HepG2 (cell line): ENCODE measurements at regions not wholly inside any gene's neighbourhood (a gene's known extent, or its start where the extent isn't known, plus 50 kb on each side); places are given as distances from the start of the nearest gene placed in this dataset.

Experiments
- ATAC-seq: fragments of 200-7000 bp; cut with Tn5 transposase; 3 replicates; pipeline ENCODE4 v1.9.1; 2020; ENCODE audit warnings: mild to moderate bottlenecking, moderate library complexity
- BruUV-seq: library from RNA; stranded (reverse); fragments of 400-500 nt; replicated peaks from 2 replicates; lab custom pipeline; 2021; lab: Mats Ljungman, UMichigan
- CTCF ChIA-PET: fragments of 300-600 bp; formaldehyde crosslinking; extraction: SDS; loops from one replicate; lab custom pipeline; 2021; ENCODE audit warnings: low total read pairs, inconsistent platforms, low intra/inter-chr PET ratio; lab: Yijun Ruan, JAX
- POLR2A ChIA-PET: fragments of 350-600 bp; sonication (Branson Sonifier 250); formaldehyde crosslinking; loops from one replicate; lab custom pipeline; 2020; ENCODE audit warnings: antibody characterized with exemption, inconsistent platforms; lab: Yijun Ruan, JAX
- DNase-seq: peaks from one replicate; pipeline ENCODE4 v3.0.0-alpha.2; 2015; ENCODE audit warnings: low spot score
- FAIRE-seq: peaks from 3 replicates; lab custom pipeline; 2011; peaks lifted over from hg19 to GRCh38; lab: Jason Lieb, UNC
- H2AFZ ChIP-seq: one replicate; pipeline ENCODE4 v1.6.1; 2011; ENCODE audit warnings: low read length, inconsistent platforms
- H3K27ac ChIP-seq: fragments of 300-600 bp; 3 replicates; pipeline ENCODE4 v1.8.0; 2011; ENCODE audit warnings: mixed run types, mild to moderate bottlenecking, mixed read lengths, low read length, inconsistent platforms; ENCODE audit not compliant: insufficient read depth; ENCODE audit errors: extremely low read length
- H3K27me3 ChIP-seq, 2 experiments: fragments of 200-600 bp in 1 of 2; 2 replicates in 1 of 2; 3 replicates in 1 of 2; pipeline versions ENCODE4 v1.6.0 to v1.8.0; 2011; ENCODE audit warnings: low read length in 2 of 2, mild to moderate bottlenecking in 2 of 2, moderate library complexity in 2 of 2, inconsistent platforms in 1 of 2; ENCODE audit not compliant: insufficient read depth in 2 of 2, control insufficient read depth in 1 of 2
- H3K36me3 ChIP-seq, 2 experiments: fragments of 200-600 bp in 1 of 2; replicated peaks in 1 of 2; 2 replicates in 1 of 2; 3 replicates in 1 of 2; pipeline versions ENCODE4 v1.5.1 to v1.8.0; 2011; ENCODE audit warnings: low read length in 2 of 2, inconsistent platforms in 1 of 2; ENCODE audit not compliant: insufficient read depth in 2 of 2, control insufficient read depth in 1 of 2
- H3K4me1 ChIP-seq: 2 replicates; pipeline ENCODE4 v1.5.1; 2012; ENCODE audit warnings: low read length, inconsistent platforms; ENCODE audit not compliant: insufficient read depth
- H3K4me2 ChIP-seq: 2 replicates; pipeline ENCODE4 v1.6.0; 2011; ENCODE audit warnings: low read depth, low read length, inconsistent platforms
- H3K4me3 ChIP-seq, 3 experiments: fragments of 200-600 bp in 1 of 3; sonication (generic), shearing (Covaris generic) in 1 of 3; replicated peaks in 1 of 3; 2 replicates each; pipeline ENCODE4 v1.5.1; 2011 to 2016; ENCODE audit warnings: low read length in 3 of 3, inconsistent platforms in 2 of 3, low read depth in 2 of 3, mild to moderate bottlenecking in 2 of 3, control low read depth in 1 of 3, mixed read lengths in 1 of 3; ENCODE audit not compliant: insufficient read depth in 1 of 3
- H3K79me2 ChIP-seq: one replicate; pipeline ENCODE4 v1.6.1; 2011; ENCODE audit warnings: low read length, inconsistent platforms; ENCODE audit not compliant: insufficient read depth
- H3K9ac ChIP-seq: 2 replicates; pipeline ENCODE4 v1.6.0; 2011; ENCODE audit warnings: mild to moderate bottlenecking, low read depth, low read length, inconsistent platforms; ENCODE audit not compliant: insufficient read depth
- H3K9me3 ChIP-seq: 2 replicates; pipeline ENCODE4 v1.5.1; 2012; ENCODE audit warnings: mild to moderate bottlenecking, low read length
- H4K20me1 ChIP-seq: 2 replicates; pipeline ENCODE4 v1.6.0; 2011; ENCODE audit warnings: inconsistent platforms, mild to moderate bottlenecking, low read length, moderate library complexity; ENCODE audit not compliant: insufficient read depth
- CBX2 ChIP-seq, 2 experiments: fragments of 200-600 bp in 1 of 2; sonication (generic); formaldehyde crosslinking in 1 of 2; IDR thresholded peaks; 2 replicates each; pipeline versions ENCODE4 v1.7.0 to v1.8.1; 2018 to 2022; ENCODE audit warnings: low read depth in 2 of 2, low read length in 1 of 2, mild to moderate bottlenecking in 1 of 2, missing genetic modification reagents in 1 of 2
- HMG20B ChIP-seq: conservative IDR thresholded peaks from 2 replicates; pipeline ENCODE4 v1.6.1; 2016; ENCODE audit warnings: missing genetic modification reagents, missing compliant biosample characterization
- HMGXB4 ChIP-seq, 2 experiments: sonication (generic) in 1 of 2; formaldehyde crosslinking in 1 of 2; IDR thresholded peaks; 2 replicates each; pipeline versions ENCODE4 v1.4.0 to v1.6.1; 2018 to 2020; ENCODE audit warnings: missing genetic modification reagents in 2 of 2, borderline replicate concordance in 1 of 2, low read depth in 1 of 2, mild to moderate bottlenecking in 1 of 2, missing biosample characterization in 1 of 2
- KLF11 ChIP-seq: IDR thresholded peaks from 2 replicates; pipeline ENCODE4 v1.6.1; 2016; ENCODE audit warnings: missing compliant biosample characterization
- MXD3 ChIP-seq: IDR thresholded peaks from 2 replicates; pipeline ENCODE4 v1.6.1; 2016; ENCODE audit warnings: mild to moderate bottlenecking, missing biosample characterization, missing genetic modification reagents
- NFE2 ChIP-seq: sonication (generic); formaldehyde crosslinking; IDR thresholded peaks from 2 replicates; pipeline ENCODE4 v1.4.0; 2020; ENCODE audit warnings: missing genetic modification reagents
- SNRNP70 ChIP-seq: fragments of 200-400 bp; formaldehyde crosslinking; IDR thresholded peaks from 2 replicates; pipeline ENCODE4 v1.6.1; 2017; ENCODE audit warnings: mild to moderate bottlenecking, low read depth, low read length, moderate library complexity
- WIZ ChIP-seq: sonication (generic); formaldehyde crosslinking; IDR thresholded peaks from 2 replicates; pipeline ENCODE4 v1.5.1; 2020; ENCODE audit warnings: mild to moderate bottlenecking, missing genetic modification reagents
- ZNF652 ChIP-seq: IDR thresholded peaks from 2 replicates; pipeline ENCODE4 v1.6.1; 2016; ENCODE audit warnings: low read depth, borderline replicate concordance
- ZNF766 ChIP-seq: sonication (generic); formaldehyde crosslinking; IDR thresholded peaks from 2 replicates; pipeline ENCODE4 v1.5.0; 2020; ENCODE audit warnings: missing genetic modification reagents, borderline replicate concordance
- ZNF780A ChIP-seq: sonication (generic); formaldehyde crosslinking; IDR thresholded peaks from 2 replicates; pipeline ENCODE4 v1.8.0; 2022; ENCODE audit warnings: mild to moderate bottlenecking, missing genetic modification reagents, moderate library complexity
- WGBS: methylation state at CpG from one replicate; pipeline ENCODE4 v1.1.6; 2017; ENCODE audit warnings: low lambda C conversion rate; 5-methylcytosine and 5-hydroxymethylcytosine counted together
- in situ Hi-C: cut with HindIII; loops from 2 replicates; pipeline ENCODE4 v1.10.0; 2017; ENCODE audit warnings: low pct_unique_long_range_greater_than_20kb; ENCODE audit not compliant: extremely low pct_ligation_motif_present
- intact Hi-C: fragments of 100-400 bp; cut with micrococcal nuclease; formaldehyde crosslinking; loops from one replicate; pipeline ENCODE4 v1.10.0; 2022; ENCODE audit not compliant: unreplicated experiment

- Histone ChIP-seq H3K9me3 (no peaks in the 10 kb centered on the region), H4K20me1 (no peaks in the 10 kb centered on the region), H3K4me3 (no peak overlapping the region), H3K4me1 (no peaks in the 10 kb centered on the region), H3K27ac (no peak overlapping the region), H3K9ac (no peak overlapping the region), H2AFZ (no peak overlapping the region), H3K36me3 (no peaks in the 10 kb centered on the region), H3K27me3 (peaks cover 0 to 8% of the 10 kb centered on the region in 2 experiments; a peak in 3 of 5 replicates), H3K79me2 (no peaks in the 10 kb centered on the region), H3K4me2 (no peak overlapping the region)
- no TSS peak for BruUV-seq
- 12% methylated on average over 10 of the region's 10 CpGs for WGBS
- ChIA-PET POLR2A (no interaction called here), CTCF (no interaction called here)
- DNase-seq (no peak), ATAC-seq (no peak), FAIRE-seq (no peak)
- in situ Hi-C loops (no loop called here), intact Hi-C loops (no loop called here)
- no peak for TF ChIP-seq SNRNP70
- TF ChIP-seq KLF11, result no peak
- no peak for TF ChIP-seq ZNF652 (CRISPR knock-in tag)
- no peak for TF ChIP-seq ZNF766
- TF ChIP-seq ZNF780A (CRISPR knock-in tag), result no peak
- no peak for TF ChIP-seq CBX2 (IDR thresholded peaks at IDR 0.05; ENCODE audit: low read depth, low read length)
- TF ChIP-seq CBX2 (CRISPR knock-in tag; IDR thresholded peaks at IDR 0.05; ENCODE audit: low read depth), result no peak
- TF ChIP-seq MXD3 (CRISPR knock-in tag), result no peak
- no peak for TF ChIP-seq HMGXB4 (CRISPR knock-in tag; IDR thresholded peaks at IDR 0.05; ENCODE audit: borderline replicate concordance in 1 of 2, low read depth in 1 of 2)
- TF ChIP-seq NFE2 (CRISPR knock-in tag), result no peak
- no peak for TF ChIP-seq HMG20B
- TF ChIP-seq WIZ, result no peak
Measured at GRCh38 chr10:125451319-125451718, 231.6 kb downstream of the TEX36 start.
